PC-3 (cell line): ENCODE measurements at regions not wholly inside any gene's neighbourhood (a gene's known extent, or its start where the extent isn't known, plus 50 kb on each side); places are given as distances from the start of the nearest gene placed in this dataset.

Experiments
- ATAC-seq: fragments of 200-7000 bp; cut with Tn5 transposase; 2 replicates; pipeline ENCODE4 v1.9.1; 2020; ENCODE audit warnings: mild to moderate bottlenecking, moderate library complexity
- BruUV-seq: library from RNA; stranded (reverse); fragments of 400-500 nt; replicated peaks from 2 replicates; lab custom pipeline; 2021; lab: Mats Ljungman, UMichigan
- CTCF ChIA-PET: fragments of 300-600 bp; sonication (Branson Sonifier 250); formaldehyde crosslinking; loops from one replicate; lab custom pipeline; 2022; ENCODE audit warnings: antibody characterized with exemption; lab: Charles Lee
- POLR2A ChIA-PET: fragments of 300-600 bp; sonication (Branson Sonifier 250); formaldehyde crosslinking; loops from one replicate; lab custom pipeline; 2022; ENCODE audit warnings: antibody characterized with exemption; ENCODE audit not compliant: unreplicated experiment; lab: Charles Lee
- DNase-seq: peaks from one replicate; pipeline ENCODE4 v3.0.0-alpha.2; 2015
- H2AFZ ChIP-seq: fragments of 300-600 bp; sonication (generic); 2 replicates; pipeline ENCODE4 v1.6.0; 2016; ENCODE audit warnings: antibody characterized with exemption, low read length
- H3F3A ChIP-seq: fragments of 300-600 bp; sonication (generic); one replicate; pipeline ENCODE4 v1.6.0; 2017; ENCODE audit warnings: antibody characterized with exemption, low read length, control low read depth, mild to moderate bottlenecking; ENCODE audit not compliant: unreplicated experiment
- H3K27ac ChIP-seq: fragments of 300-600 bp; sonication (generic); 2 replicates; pipeline ENCODE4 v1.5.1; 2016; ENCODE audit warnings: mild to moderate bottlenecking, low read length
- H3K27me3 ChIP-seq: fragments of 300-600 bp; sonication (generic); 2 replicates; pipeline ENCODE4 v1.6.1; 2016; ENCODE audit warnings: low read length, mixed read lengths
- H3K36me3 ChIP-seq: fragments of 300-600 bp; sonication (generic); 2 replicates; pipeline ENCODE4 v1.6.1; 2016; ENCODE audit warnings: low read depth, mixed run types, low read length, mixed read lengths
- H3K4me1 ChIP-seq: fragments of 300-600 bp; sonication (generic); 2 replicates; pipeline ENCODE4 v1.5.1; 2016; ENCODE audit warnings: low read length; ENCODE audit not compliant: insufficient read depth
- H3K4me2 ChIP-seq: fragments of 300-600 bp; sonication (generic); 2 replicates; pipeline ENCODE4 v1.6.0; 2016; ENCODE audit warnings: low read length
- H3K4me3 ChIP-seq: fragments of 300-600 bp; sonication (generic); 2 replicates; pipeline ENCODE4 v1.5.1; 2016; ENCODE audit warnings: mild to moderate bottlenecking, low read length, mixed read lengths
- H3K79me2 ChIP-seq: fragments of 300-600 bp; sonication (generic); 2 replicates; pipeline ENCODE4 v1.6.1; 2017; ENCODE audit warnings: low read length, mixed read lengths
- H3K9ac ChIP-seq: fragments of 300-600 bp; sonication (generic); 2 replicates; pipeline ENCODE4 v1.6.0; 2016; ENCODE audit warnings: mild to moderate bottlenecking, low read length
- H3K9me2 ChIP-seq: fragments of 300-600 bp; sonication (generic); replicated peaks from 2 replicates; pipeline ENCODE4 v1.6.1; 2016; ENCODE audit warnings: mixed run types, low read length, mixed read lengths
- H3K9me3 ChIP-seq: fragments of 300-600 bp; sonication (generic); 2 replicates; pipeline ENCODE4 v1.6.1; 2016; ENCODE audit warnings: low read length, mixed read lengths
- H4K20me1 ChIP-seq: fragments of 300-600 bp; sonication (generic); 2 replicates; pipeline ENCODE4 v1.6.1; 2016; ENCODE audit warnings: low read length, mixed read lengths
- CTCF ChIP-seq: fragments of 300-600 bp; sonication (generic); conservative IDR thresholded peaks from 2 replicates; pipeline ENCODE4 v1.5.1; 2017; ENCODE audit warnings: antibody characterized with exemption, low read depth, mild to moderate bottlenecking, low read length
- EZH2 ChIP-seq: fragments of 300-600 bp; sonication (generic); IDR thresholded peaks from one replicate; pipeline ENCODE4 v1.6.1; 2017; ENCODE audit warnings: antibody characterized with exemption, mild to moderate bottlenecking, low read length; ENCODE audit not compliant: unreplicated experiment
- EZH2phosphoT487 ChIP-seq: fragments of 300-600 bp; sonication (generic); IDR thresholded peaks from 2 replicates; pipeline ENCODE4 v1.6.1; 2018; ENCODE audit warnings: mild to moderate bottlenecking, antibody characterized with exemption, low read length, borderline replicate concordance
- intact Hi-C: fragments of 100-400 bp; cut with micrococcal nuclease; formaldehyde crosslinking; loops from 2 replicates; pipeline ENCODE4 v1.9.0; 2023

- CTCF ChIA-PET = interaction anchor here (0.6 kb wide), 1 partner anchor 85 kb away, joined by 3 read pairs; no protein-coding TSS in a partner anchor
- Histone ChIP-seq H3K27me3 (no peaks in the 10 kb centered on the region), H3K9ac (no peak overlapping the region), H4K20me1 (no peaks in the 10 kb centered on the region), H3K4me1 (no peaks in the 10 kb centered on the region), H3K4me3 (no peak overlapping the region), H3K79me2 (no peaks in the 10 kb centered on the region), H3K36me3 (no peaks in the 10 kb centered on the region), H2AFZ (no peak overlapping the region), H3K4me2 (no peak overlapping the region), H3K9me3 (no peaks in the 10 kb centered on the region), H3K27ac (no peak overlapping the region), H3K9me2 (no peaks in the 10 kb centered on the region), H3F3A (no peaks in the 10 kb centered on the region)
- BruUV-seq = no TSS peak
- POLR2A ChIA-PET = no interaction called here
- DNase-seq = no peak
- intact Hi-C loops = no loop called here
- ATAC-seq = no peak
- TF ChIP-seq EZH2phosphoT487 (no peak), CTCF (no peak), EZH2 (no peak)
Observed at GRCh38 chr6:79782792-79783580, 151.9 kb downstream of the SH3BGRL2 start.

DNA sequence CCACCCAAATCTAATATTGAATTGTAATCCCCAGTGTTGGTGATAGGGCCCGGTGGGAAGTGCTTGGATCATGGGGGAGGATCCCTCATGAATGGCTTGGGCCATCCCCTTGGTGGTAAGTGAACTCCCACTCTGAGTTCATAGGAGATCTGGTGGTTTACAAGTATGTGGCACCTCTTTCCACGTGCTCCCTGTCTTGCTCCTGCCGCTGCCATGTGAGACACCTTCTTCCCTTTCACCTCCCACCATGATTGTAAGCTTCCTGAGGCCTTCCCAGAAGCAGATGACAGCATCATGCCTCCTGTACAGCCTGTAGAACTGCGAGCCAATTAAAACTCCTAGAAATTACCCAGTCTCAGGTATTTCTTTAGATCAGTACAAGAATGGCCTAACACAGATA is 150.8 kb downstream of the SH3BGRL2 start:
- H3K27ac ChIP-seq = no peak overlapping the region
- no peaks in the 10 kb centered on the region for H3K4me1 ChIP-seq
- no peaks in the 10 kb centered on the region for H3K9me3 ChIP-seq
- intact Hi-C loops = no loop called here
- no peaks in the 10 kb centered on the region for H4K20me1 ChIP-seq
- H3K4me2 ChIP-seq = no peak overlapping the region
- ChIA-PET POLR2A (no interaction called here), CTCF (interaction anchor here (0.6 kb wide), 1 partner anchor 86 kb away, joined by 3 read pairs; no protein-coding TSS in a partner anchor)
- ATAC-seq (no peak), DNase-seq (no peak)
- H3K9ac ChIP-seq = no peak overlapping the region
- H3K27me3 ChIP-seq = no peaks in the 10 kb centered on the region
- no peaks in the 10 kb centered on the region for H3K79me2 ChIP-seq
- H3K9me2 ChIP-seq = no peaks in the 10 kb centered on the region
- TF ChIP-seq EZH2phosphoT487 (no peak), EZH2 (no peak), CTCF (no peak)
- no TSS peak for BruUV-seq
- H3K4me3 ChIP-seq = no peak overlapping the region
- H3K36me3 ChIP-seq = no peaks in the 10 kb centered on the region
- H3F3A ChIP-seq = no peaks in the 10 kb centered on the region
- no peak overlapping the region for H2AFZ ChIP-seq

- Histone ChIP-seq H3K79me2 (no peaks in the 10 kb centered on the region), H3K4me2 (no peak overlapping the region), H3K27me3 (no peaks in the 10 kb centered on the region), H3K9ac (no peak overlapping the region), H3K4me1 (no peaks in the 10 kb centered on the region), H4K20me1 (no peaks in the 10 kb centered on the region), H3K27ac (no peak overlapping the region), H2AFZ (no peak overlapping the region), H3K9me3 (no peaks in the 10 kb centered on the region), H3K4me3 (no peak overlapping the region), H3K36me3 (no peaks in the 10 kb centered on the region), H3K9me2 (no peaks in the 10 kb centered on the region), H3F3A (no peaks in the 10 kb centered on the region)
- DNase-seq (no peak), ATAC-seq (no peak)
- no TSS peak for BruUV-seq
- ChIA-PET POLR2A (no interaction called here), CTCF (no interaction called here)
- intact Hi-C loops = no loop called here
- TF ChIP-seq EZH2 (no peak), EZH2phosphoT487 (no peak), CTCF (no peak)
Observed at GRCh38 chr6:79780881-79781280, 149.8 kb downstream of the SH3BGRL2 start.
